ENCODE measurements at regions not wholly inside any gene's neighbourhood (a gene's known extent, or its start where the extent isn't known, plus 50 kb on each side); places are given as distances from the start of the nearest gene placed in this dataset.
A peak's percentile ranks its signal among the peaks of the same experiment; 100 is the strongest.

DNA sequence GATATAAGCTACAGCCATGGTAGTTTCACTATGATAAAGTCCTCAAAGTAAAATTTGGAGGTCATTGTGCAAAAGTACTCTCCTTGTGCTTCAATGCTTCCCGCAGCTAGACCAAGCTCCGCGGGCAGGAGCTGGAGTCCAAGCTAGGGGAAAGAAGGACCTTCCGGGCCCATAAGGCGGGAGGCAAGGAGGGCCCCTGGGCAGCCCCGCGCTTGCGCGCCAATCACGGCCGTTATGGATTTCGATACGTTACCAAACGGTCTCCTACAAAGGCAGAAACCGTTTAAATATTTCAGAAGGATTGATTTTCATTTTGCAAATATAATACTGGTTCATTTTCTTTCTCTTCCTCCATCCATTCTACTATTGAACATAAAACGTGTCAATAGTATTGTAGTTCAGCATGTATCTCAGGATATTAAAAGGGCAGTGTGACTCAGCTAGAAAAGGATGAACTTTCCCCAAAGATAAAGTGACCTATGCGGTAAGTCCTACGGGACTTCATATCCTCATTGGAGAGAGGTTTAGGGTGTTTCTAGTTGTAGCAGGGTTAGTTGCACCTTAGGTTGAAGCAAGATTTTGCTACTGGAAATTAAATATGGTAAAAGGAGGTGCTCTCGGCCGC is 128.0 kb downstream of the KIF20B start:
- DNase-seq (ENCODE audit: low read depth): no peak

DNA sequence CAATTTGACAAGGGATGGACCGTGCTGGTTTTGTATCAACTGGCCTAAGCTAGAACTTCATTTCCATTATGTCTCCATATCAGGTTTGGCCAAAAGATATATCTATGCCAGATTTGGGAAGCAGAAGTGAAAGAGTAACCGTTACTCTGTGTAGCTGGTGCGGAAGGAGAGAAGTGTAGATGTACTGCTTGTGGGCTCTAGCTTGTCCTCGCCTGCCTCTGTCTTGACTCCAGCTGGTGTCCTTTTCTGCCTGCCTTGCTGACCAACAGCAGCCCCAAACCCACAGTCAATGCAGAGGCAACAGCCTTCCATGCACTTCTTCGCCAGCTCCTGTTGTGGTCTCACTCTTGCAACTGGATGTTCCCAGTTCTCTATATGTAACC is 128.5 kb downstream of the KIF20B start:
- no peak for DNase-seq (ENCODE audit: low read depth)

DNA sequence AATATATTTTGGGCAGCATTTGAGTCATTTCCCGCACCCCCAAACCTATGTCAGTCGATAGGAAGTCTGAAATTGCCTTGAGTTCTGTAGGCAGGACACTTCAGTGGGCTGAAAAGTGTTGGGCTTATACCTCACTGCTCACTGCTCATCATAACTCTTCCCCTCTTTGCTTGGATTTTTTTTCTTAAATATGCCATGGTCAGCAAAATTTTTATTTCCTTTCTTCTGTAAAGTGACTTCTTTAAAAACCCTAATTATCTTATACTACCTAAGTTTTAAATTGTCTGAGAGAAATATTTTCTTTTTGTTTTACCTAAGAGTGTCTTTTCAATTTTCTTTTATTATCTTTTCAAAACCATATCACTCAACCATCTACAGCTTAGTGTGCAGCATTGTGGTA is 129.2 kb downstream of the KIF20B start:
- DNase-seq (ENCODE audit: low read depth): no peak

DNA sequence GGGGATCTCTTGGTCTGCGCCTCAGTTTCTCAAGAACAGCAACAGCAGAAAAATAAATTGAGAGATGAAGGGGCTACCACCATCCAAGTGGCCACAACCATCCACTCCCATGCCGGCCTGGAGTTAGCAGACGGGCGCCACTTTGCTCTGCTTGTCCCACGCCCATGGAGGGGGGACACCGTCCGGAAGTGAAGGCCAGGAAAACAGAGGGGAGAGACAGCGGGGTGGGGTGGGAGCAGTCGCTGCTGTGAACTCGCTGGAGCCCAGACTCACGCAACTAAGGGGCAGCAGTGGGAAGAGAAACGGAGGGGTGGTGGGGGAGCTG is 135.4 kb downstream of the KIF20B start:
- no peak for DNase-seq (ENCODE audit: low read depth)

DNA sequence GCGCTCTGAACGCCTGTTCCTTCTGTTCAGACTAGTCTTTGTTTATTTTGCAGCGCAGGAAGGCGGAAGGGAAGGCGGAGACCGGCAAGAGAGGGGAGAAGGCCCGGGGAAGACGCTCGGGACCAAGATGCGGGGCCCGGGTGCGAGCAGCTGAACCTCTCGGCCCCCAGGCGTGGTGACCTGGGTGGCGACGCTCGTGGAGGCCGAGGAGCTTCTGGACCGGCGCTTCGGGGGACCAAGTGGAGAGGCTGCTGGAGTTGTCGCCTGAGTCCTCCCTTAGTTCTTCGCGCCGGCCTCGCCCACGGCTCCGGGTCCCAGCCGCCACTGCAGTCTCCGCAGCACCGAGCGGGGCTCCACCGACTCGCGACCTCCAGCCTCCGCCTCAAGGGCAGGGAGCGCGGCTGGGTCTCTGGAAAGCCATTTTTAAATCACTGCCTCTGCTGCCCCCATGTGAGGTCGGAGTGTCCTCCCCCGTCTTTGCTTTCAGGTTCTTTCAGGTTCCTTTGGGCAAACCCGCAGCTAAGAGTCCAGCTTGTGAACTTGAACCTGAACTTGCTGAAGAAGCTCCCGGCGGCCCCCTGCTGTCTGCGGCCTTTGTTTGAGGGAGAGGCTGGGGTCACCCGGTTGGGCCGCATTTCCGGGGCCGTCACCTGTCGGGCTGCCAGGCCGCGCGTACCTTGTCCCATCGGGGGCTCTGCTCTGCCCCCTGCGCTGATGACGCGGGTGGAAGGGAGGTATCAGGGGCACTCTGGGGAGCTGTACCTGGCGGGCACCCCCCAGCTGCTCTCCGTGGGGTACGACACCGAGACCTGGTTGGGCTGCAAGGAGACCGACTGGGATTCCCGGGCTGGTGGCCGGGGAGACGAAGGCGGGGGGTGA is 136.0 kb downstream of the KIF20B start:
- DNase-seq (ENCODE audit: low read depth): no peak

DNA sequence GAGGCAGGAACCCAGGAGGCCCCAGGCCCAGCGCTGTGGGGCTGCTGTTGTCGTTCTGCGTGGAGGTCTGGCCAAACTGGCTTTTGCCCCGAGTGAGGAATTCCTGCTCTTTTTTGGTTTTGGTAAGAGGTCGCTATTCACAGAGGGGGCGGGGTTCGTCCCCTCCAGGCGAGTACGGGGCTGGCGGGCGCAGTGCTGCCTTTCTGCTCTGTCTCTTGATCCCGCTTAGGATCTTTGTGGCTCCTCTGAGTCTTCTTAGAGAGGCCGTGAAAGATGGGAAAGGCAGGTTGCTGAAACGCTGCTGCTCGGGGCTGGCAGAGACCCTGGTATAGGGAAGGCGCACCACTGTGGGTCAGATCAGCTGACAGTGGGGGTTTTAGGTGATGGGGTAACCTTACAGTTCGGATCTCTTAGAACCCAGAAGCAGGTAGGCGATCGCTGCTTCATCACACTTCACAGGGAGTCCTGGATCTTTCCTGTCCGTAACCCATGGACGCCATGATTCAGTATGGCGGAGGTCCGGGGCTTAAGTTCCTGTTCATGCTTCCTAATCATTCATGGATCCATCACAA is 136.7 kb downstream of the KIF20B start:
- no peak for DNase-seq (ENCODE audit: low read depth)

DNA sequence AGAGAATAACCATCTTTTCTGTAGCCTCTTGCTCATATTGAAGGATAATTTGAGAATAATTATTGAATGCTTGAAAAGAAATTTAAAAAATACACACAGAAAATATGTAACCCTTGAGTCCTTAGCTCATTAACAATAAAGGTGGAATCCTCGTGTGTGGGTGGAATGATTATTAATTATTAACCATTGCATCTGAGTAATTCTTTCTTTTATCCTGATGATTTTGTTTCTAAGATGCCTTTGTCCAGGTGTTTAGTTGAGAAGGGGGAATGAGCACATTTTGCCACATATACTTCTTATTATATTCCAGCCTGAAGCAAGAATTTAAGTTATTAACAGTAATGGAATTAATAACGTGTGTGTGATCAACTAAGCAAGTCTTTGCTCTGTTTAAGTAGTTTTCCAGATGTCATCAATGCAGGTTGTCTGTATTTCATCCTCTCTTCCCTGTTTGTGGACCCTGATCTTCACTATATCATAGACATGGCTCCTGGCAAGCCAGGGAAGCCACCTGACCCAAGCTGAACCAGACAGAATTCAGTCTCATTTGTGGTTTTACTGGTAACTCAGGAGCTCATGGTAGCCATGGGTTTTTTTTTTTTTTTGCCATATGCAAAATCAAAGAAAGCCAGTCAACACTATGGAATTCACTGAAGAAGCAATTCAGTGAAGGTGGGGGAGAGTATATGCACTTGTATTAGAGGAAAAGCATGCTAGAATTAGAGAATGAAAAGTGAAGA is 144.3 kb downstream of the KIF20B start:
- DNase-seq (ENCODE audit: low read depth): peak; percentile 26

DNA sequence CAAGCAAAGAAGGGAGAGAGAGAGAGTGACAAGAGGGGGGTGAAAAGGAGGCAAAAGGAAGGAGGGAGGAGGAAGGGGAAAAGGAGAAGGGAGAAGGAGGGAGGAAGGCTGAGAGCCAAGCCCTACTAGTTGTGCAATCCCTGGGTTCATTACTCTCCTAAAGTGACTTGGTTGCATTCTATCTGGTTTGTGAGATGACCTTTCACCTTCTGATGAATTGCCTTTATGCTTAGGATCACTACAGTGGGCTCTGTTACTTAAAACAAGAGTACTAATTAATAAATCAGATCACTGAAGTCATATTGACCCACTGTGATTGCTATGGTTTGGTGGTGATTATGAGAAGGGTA is 144.9 kb downstream of the KIF20B start:
- no peak for DNase-seq (ENCODE audit: low read depth)

DNA sequence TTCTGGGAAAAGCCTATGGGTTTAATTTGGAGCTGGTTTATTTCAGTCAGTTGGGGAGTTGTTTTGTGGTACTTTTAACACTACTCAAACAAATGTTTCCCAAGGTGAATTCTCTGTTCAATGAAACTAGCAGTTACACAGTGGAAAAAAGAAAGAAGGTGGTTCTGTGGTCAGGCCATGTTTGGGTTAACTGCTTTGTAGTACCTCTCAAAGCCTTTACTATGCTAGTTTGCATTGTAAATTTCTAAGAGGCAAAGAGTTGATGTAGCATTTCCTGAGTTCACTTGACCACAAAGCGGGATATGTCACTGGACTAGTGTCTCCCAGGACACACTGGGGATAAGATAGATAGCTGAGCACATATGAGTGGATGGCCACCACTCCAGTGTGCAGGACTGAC is 145.4 kb downstream of the KIF20B start:
- DNase-seq (ENCODE audit: low read depth): no peak

DNA sequence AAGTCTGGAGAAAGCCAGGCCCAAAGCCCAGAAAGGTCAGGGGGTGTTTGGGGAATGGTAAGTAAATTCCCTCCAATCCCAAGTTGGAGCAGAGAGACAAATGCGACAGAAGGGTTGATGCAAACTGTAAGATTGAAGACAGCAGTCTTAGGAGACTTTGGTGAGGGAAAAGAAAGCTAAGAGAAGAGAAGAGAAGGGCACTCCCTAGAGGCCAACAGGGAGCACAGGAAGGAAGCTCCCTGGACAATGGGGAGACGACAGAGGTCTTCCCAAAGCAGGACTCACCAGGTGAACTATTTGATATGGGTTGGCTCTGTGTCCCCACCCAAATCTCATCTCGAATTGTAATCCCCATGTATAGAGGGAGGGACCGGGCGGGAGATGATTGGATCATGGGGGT is 151.5 kb downstream of the KIF20B start:
- DNase-seq (ENCODE audit: low read depth): no peak

DNA sequence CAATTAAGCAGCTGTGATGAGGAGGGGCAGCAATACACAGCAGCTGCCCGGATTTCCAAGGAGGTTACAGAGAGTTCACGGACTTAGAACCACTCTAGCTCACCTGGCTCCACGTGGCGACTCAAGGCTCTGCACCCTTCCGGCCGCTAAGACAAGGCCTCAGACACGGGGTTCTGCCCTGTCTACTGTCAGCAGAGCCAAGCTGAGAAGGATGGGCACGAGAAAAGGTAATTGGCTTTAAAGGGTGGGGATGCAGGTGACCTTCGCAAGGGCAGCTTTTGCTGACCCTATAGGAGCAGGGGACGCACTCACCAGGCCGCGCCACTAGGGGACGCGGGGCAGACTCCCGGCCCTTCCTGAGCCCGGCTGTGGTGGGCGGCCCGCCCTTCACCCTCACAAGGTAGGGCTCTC is 152.4 kb downstream of the KIF20B start:
- DNase-seq (ENCODE audit: low read depth): no peak

DNA sequence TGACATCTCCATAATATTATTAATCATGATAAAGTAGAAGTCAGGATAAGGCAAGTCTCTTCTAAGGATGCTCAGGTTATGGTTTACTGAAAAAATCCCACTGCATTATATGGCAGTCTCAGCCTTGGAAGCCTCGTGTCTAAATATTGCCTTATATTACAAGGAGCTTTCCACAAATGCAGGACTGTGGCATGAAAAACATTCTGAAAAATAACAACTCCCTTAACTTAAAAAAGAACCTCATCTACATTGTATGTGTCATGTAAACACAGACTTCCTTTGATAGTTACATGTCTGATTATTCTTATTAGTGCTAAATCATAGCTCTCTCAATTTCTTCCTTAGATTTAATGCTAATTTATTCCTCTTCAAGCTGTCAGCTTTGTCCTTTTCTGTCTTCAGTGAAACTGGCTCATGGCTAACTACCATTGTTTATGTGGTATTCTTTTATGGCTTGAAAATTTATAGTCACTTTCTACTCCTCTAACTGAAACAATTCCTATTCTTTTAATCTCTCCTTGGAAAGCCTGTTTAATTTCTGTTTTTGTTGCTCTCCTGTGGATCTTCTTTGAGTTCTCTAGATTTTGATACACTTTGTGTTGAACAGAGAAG is 156.1 kb downstream of the KIF20B start:
- no peak for DNase-seq (ENCODE audit: low read depth)

DNA sequence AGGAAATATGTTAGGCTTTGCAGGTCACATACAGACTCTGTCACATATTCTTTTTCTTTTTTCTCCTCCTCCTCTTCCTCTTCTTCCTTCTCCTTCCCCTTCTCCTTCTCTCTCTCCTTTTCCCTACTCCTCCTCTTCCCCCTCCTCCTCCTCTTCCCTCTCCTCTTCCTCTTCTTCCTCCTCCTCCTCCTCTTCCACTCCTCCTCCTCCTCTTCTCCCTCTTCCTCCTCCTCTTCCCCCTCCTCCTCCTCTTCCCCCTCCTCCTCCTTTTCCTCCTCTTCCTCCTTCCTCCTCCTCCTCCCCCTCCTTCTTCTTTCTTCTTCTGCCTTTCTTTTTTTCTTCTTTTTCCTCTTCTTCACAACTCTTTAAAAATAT is 159.8 kb downstream of the KIF20B start:
- no peak for DNase-seq (ENCODE audit: low read depth)

DNA sequence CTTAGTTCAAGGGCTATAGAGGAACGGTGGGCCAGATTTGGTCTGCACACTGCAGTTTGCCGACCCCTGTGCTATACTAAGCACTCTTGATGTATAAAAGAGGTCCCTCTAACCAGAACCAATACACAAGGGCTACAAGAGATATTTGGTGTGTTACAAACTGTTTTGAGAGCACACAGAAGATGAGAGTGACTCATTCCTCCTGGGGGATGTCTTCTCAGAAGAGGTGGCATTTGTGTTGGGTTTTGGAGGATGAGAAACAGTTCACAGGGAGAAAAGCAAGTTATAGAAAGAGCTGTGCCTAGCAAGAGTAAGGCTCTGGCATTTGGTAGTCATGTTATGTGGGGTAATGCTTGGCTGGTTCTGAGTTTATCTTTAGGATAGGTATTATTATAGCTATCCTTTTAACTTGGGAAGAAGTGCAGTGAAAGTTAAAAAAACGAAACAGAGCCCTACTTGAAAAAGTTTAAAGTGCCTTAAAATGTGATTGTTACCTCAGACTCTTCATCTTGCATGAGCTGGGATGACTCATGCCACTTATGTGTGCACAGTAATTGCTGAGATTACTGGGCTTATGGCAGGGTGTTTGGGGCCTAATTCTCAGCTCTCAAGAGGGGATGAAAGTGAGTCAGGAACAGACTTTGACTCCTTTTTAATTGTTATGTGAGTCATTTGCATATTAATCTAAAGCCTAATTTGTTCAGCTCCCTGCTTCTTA is 160.4 kb downstream of the KIF20B start:
- no peak for DNase-seq (ENCODE audit: low read depth)

DNA sequence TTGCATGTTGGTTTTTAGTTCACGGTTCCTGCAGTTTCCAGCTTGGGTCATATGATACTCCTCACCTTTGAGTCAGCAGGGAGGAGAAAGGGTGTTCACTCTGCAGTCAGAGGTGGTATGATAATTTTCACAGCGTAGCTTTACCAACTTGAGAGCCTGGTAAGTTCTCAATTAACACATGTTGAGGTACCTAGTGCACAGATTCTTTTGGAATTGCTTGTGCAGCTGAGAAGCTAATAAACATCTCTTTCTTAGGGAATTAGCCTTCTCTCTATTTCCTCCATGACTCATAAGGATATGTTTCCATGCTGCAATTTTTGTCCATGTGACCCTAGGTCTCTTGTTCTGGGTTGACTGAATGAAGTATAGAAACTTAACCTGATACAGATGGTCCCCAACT is 166.6 kb downstream of the KIF20B start:
- DNase-seq (ENCODE audit: low read depth): peak; percentile 23

DNA sequence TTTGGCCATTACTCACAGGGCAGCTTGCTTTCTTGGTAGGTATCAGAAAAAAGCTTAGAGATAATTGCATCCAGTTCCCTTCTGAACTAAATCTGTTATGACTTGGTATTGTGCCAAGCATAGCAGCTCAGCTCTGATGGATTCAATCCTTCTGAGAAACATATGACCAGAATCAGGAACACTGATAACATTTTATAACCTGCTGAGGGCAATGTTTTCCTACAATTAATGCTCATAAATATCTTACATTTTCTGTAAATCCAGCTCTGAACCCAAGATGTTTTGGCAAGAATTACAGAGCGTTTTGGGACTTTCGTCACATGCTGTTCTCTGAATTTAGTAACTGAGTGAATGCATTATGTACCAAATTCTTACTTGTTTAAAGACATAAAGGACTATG is 167.8 kb downstream of the KIF20B start:
- DNase-seq (ENCODE audit: low read depth): no peak

DNA sequence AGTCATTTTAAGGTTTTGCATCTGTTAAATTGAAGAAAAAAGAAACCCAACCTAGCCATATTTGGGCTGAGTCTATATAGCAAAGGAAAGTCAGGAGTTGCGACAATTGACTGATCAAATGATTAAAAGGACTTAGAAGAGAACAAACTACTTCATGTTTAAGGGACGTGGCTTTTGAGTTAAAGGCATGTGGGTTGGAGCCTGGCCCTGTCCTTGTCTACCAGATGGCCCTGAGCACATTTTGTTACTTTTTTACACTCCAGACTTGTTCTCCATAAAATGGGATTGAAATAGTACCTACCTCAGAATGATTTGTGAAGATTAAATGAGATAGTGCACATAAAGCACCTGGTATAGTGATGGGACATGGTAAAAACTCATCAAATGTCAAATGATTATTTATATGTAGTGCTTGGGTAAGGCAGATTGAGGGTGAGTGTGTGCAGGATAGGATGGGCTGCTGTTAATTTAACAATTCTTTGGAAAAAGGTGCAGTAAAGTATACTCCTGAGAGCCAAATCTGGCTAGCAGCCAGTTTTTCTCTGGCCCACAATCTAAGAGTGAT is 168.3 kb downstream of the KIF20B start:
- DNase-seq (ENCODE audit: low read depth): no peak

DNA sequence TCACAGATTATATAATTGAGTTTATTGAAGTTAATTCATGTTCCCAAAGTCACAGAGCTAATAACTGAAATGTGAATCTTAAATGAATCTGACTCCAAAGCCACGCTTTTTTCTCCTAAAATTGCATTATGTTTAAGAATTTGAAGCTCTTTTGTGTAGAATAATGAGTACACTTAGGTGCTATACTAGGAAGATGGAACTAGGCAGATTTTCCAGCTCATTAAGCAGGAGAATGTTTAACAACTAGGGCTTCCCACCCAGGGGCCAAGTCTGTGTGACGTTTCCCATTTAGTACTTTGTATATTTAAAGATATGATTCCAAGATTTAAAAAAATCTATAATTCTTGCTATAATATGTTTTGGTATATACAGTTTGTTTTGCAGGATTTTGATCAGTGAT is 169.5 kb downstream of the KIF20B start:
- no peak for DNase-seq (ENCODE audit: low read depth)

DNA sequence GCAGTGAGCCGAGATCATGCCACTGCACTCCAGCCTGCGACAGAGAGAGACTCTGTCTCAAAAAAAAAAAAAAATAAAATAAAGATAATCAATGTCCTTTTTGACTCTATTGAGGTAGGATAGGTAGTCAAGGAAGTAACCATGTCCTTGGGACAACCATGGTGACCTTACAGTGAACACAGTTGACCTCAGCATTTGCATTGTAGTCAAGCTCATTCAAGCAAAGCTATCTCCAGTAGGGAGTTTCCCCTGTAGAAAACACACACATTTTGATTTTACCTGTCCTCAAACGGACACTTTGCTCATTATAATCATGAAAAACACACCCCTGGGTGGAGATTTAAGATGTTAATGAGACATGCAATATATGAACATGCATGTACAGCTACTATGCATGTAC is 171.7 kb downstream of the KIF20B start:
- no peak for DNase-seq (ENCODE audit: low read depth)

DNA sequence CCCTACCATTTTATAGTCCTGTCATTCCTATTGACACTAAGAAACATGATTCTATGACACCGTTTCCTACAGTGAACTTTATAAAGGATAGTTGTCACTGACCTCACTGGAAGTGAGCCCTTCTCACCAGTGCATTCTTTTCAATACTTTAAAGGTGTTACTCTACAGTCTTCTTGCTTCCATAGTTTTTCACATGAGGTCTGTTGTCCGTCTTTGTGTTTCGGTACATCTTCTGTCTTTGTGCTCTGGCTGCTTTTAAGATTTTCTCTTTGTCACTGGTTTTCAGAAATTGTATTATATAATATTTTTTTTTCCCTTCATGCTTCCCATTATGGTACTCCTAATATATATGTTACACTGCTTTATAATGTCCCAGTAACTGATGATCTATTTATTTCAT is 174.2 kb downstream of the KIF20B start:
- DNase-seq (ENCODE audit: low read depth): no peak

DNA sequence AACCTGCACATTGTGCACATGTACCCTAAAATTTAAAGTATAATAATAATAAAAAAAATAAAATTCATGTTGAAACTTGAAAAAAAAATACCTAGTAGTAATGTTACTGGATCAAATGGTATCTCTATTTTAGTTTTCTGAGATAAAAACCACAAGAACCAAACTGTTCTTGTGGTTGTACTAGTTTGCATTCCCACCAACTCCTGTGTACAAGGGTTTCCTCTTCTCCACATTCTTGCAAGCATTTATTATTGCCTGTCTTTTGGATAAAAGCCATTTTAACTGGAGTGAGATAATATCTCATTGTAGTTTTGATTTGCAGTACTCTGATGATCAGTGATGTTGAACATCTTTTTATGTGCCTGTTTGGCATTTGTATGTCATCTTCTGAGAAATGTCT is 177.7 kb downstream of the KIF20B start:
- peak; percentile 26 for DNase-seq (ENCODE audit: low read depth)

DNA sequence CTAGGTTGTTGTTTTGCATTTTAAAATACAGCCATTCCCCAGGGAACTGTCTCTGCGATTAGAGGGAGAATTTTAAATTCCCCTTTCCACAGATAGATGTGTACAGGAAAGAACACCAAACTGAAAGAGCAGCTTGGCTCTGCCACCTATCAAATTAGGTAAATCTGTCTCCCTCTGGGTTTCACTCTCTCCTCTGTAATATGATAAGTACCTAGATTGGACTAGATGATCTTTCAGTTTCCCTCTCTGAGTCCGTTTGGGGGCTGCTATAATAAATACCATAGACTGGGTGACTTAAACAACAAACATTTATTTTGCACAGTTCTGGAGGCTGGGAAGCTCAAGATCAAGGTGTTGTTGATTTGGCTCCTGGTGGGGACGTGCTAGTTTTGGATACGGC is 186.0 kb downstream of the KIF20B start:
- DNase-seq (ENCODE audit: low read depth): no peak

Data from non-pigmented ciliary epithelial cell (primary cell).